ENCODE measurements at regions not wholly inside any gene's neighbourhood (a gene's known extent, or its start where the extent isn't known, plus 50 kb on each side); places are given as distances from the start of the nearest gene placed in this dataset.

GRCh38 chr20:58040447-58041290, 187.8 kb downstream of the ANKRD60 start:
- FAIRE-seq (no peak), DNase-seq (ENCODE audit: low read depth, low spot score) (no peak)
- no peaks in the 10 kb centered on the region for H4K20me1 ChIP-seq (replicated peaks; ENCODE audit: control insufficient read depth, extremely low read depth, insufficient read depth, low read length)
- H3K9ac ChIP-seq (replicated peaks; ENCODE audit: extremely low read depth, insufficient read depth, low read length), result no peak overlapping the region
- H2AFZ ChIP-seq (ENCODE audit: low read depth, low read length), result no peak overlapping the region
- no peaks in the 10 kb centered on the region for H3K4me1 ChIP-seq (ENCODE audit: control insufficient read depth, extremely low read depth, insufficient read depth, low read length)
- intact Hi-C loops (cut with micrococcal nuclease) (no loop called here), dilution Hi-C loops (cut with MboI; ENCODE audit: extremely low pct_ligation_motif_present, low sequenced_read_pairs) (no loop called here)
- no peak overlapping the region for H3K4me3 ChIP-seq (replicated peaks in 1 of 3; ENCODE audit: insufficient read depth in 1 of 3, low read depth in 1 of 3, low read length in 3 of 3)
- TF ChIP-seq GATA2 (IDR thresholded peaks at IDR 0.05; ENCODE audit: insufficient read depth, insufficient read length, low read depth, low read length) (no peak), CTCF (IDR thresholded peaks at IDR 0.05; ENCODE audit: extremely low read depth in 1 of 2, insufficient read depth in 1 of 2, low read depth in 1 of 2, low read length in 2 of 2) (no peak), JUN (IDR thresholded peaks at IDR 0.05; ENCODE audit: borderline replicate concordance, insufficient read depth, insufficient read length, low read depth) (no peak), FOS (IDR thresholded peaks at IDR 0.05; ENCODE audit: borderline replicate concordance, insufficient read depth, low read length) (no peak), POLR2AphosphoS5 (IDR thresholded peaks at IDR 0.05; ENCODE audit: insufficient read depth, low read depth, low read length) (no peak), POLR2A (IDR thresholded peaks at IDR 0.05; ENCODE audit: low read depth, low read length) (no peak), EZH2 (IDR thresholded peaks at IDR 0.05; ENCODE audit: borderline replicate concordance, low read depth, low read length, severe bottlenecking) (no peak), MYC (IDR thresholded peaks at IDR 0.05; ENCODE audit: low read depth, low read length) (no peak)
- TF ChIP-seq, protein P1, sequence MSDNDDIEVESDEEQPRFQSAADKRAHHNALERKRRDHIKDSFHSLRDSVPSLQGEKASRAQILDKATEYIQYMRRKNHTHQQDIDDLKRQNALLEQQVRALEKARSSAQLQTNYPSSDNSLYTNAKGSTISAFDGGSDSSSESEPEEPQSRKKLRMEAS (IDR thresholded peaks at IDR 0.05; ENCODE audit: insufficient read depth, insufficient read length), result no peak
- no peaks in the 10 kb centered on the region for H3K79me2 ChIP-seq (ENCODE audit: control insufficient read depth, insufficient read depth, low read length)
- H3K4me2 ChIP-seq (ENCODE audit: insufficient read depth, low read length), result no peak overlapping the region
- H3K36me3 ChIP-seq (ENCODE audit: control insufficient read depth in 2 of 2, extremely low read depth in 1 of 2, insufficient read depth in 2 of 2, low read length in 2 of 2), result no peaks in the 10 kb centered on the region
- no peaks in the 10 kb centered on the region for H3K27me3 ChIP-seq (ENCODE audit: control insufficient read depth in 2 of 2, insufficient read depth in 2 of 2, low read length in 2 of 2)
- ChIA-PET CTCF (interaction anchor here (1.7 kb wide), 1 partner anchor 47 kb away, joined by 6 read pairs; no protein-coding TSS in a partner anchor), POLR2A (no interaction called here)
- H3K9me1 ChIP-seq (replicated peaks; ENCODE audit: control insufficient read depth, extremely low read depth, insufficient read depth, low read length), result no peaks in the 10 kb centered on the region
- no peak overlapping the region for H3K27ac ChIP-seq (ENCODE audit: insufficient read depth, low read depth, low read length)
- no peaks in the 10 kb centered on the region for H3K9me3 ChIP-seq (replicated peaks; ENCODE audit: control insufficient read depth, insufficient read depth, low read length)
- BruUV-seq (replicated peaks), result no TSS peak
